ENCODE measurements at regions not wholly inside any gene's neighbourhood (a gene's known extent, or its start where the extent isn't known, plus 50 kb on each side); places are given as distances from the start of the nearest gene placed in this dataset.
"Not testable (repeated sequence)": the region's sequence is repeated elsewhere in the genome, so short reads cannot be mapped to it uniquely, and the experiment has no call there.

DNA sequence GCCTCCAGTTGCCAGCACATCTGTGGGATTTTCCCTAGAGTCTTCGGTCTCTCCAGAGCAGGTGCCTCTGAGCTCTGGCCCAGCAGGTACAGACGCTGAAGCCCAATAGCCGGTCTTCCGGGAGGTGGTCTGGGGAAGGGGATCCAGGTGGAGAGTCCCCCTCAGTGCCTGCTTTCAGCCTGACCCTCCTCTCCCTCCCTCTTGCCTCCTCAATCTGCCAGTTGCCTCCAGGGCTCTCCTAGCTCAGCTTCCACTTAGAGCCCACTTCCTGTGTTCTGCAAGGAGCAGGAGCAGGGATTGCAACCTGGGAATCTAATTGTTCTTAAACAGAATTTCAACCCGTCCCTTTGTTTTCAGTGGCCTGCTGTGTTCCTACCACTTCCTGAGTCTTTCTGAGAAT is 81.8 kb upstream of the PZP start:
- H3K9ac ChIP-seq (ENCODE audit: low read depth, low read length); H3K27me3 ChIP-seq (ENCODE audit: control insufficient read depth, insufficient read depth, low read length); H3K36me3 ChIP-seq (ENCODE audit: insufficient read depth, low read length); H3K4me2 ChIP-seq (ENCODE audit: low read length); H3K4me1 ChIP-seq (ENCODE audit: control insufficient read depth, insufficient read depth, low read length); H3K9me3 ChIP-seq (replicated peaks; ENCODE audit: low read length); H3K4me3 ChIP-seq (ENCODE audit: low read length): not testable (repeated sequence)

DNA sequence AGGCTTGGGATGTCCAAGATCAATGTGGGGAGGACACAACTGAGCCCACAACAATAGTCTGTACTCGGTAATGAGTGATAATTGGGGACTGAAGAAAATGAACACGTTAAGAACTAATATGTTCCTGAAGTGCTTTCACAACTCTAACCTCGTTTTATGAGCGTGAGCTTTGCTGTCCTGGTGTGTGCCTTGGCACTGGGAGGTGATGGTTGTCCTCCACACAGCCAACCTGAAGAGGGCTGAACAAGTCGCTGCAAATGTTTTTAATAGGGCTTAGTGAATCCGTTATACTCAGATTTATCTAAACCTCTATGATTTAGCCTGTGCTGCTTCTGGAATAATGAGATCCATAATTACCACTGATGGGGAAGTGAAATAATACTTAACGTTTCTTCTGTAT is 76.5 kb upstream of the PZP start:
- not testable (repeated sequence) for H3K36me3 ChIP-seq (ENCODE audit: insufficient read depth, low read length); H3K9ac ChIP-seq (ENCODE audit: low read depth, low read length); H3K9me3 ChIP-seq (replicated peaks; ENCODE audit: low read length); H3K4me1 ChIP-seq (ENCODE audit: control insufficient read depth, insufficient read depth, low read length); H3K4me3 ChIP-seq (ENCODE audit: low read length); H3K27me3 ChIP-seq (ENCODE audit: control insufficient read depth, insufficient read depth, low read length)
- H3K4me2 ChIP-seq (ENCODE audit: low read length): peak overlapping the region; percentile 78

DNA sequence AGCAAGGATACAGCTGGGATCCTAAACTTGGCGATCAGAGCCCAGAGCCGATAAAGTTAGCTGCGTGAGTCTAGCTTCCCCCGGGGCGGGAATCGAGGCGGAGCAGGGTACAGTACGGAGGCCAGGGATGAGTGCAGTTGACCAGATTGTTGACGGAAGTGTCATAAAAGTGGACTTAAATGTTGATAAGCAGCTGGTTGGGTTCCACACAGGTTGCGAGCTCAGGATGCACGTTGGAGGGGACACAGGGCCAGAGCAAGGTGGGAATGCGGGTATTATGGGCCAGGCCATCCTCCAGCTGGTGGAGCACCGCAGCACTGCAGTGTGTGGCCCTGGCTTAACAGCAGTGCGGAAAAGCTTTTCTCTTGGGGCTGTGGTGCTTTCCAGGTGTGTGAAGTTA is 76.0 kb upstream of the PZP start:
- Histone ChIP-seq H3K4me2 (ENCODE audit: low read length) (peak overlapping the region; percentile 78), H3K9ac (ENCODE audit: low read depth, low read length) (peak overlapping the region; percentile 67), H3K4me3 (ENCODE audit: low read length) (peak overlapping the region; percentile 74)
- not testable (repeated sequence) for H3K9me3 ChIP-seq (replicated peaks; ENCODE audit: low read length); H3K4me1 ChIP-seq (ENCODE audit: control insufficient read depth, insufficient read depth, low read length); H3K36me3 ChIP-seq (ENCODE audit: insufficient read depth, low read length); H3K27me3 ChIP-seq (ENCODE audit: control insufficient read depth, insufficient read depth, low read length)

DNA sequence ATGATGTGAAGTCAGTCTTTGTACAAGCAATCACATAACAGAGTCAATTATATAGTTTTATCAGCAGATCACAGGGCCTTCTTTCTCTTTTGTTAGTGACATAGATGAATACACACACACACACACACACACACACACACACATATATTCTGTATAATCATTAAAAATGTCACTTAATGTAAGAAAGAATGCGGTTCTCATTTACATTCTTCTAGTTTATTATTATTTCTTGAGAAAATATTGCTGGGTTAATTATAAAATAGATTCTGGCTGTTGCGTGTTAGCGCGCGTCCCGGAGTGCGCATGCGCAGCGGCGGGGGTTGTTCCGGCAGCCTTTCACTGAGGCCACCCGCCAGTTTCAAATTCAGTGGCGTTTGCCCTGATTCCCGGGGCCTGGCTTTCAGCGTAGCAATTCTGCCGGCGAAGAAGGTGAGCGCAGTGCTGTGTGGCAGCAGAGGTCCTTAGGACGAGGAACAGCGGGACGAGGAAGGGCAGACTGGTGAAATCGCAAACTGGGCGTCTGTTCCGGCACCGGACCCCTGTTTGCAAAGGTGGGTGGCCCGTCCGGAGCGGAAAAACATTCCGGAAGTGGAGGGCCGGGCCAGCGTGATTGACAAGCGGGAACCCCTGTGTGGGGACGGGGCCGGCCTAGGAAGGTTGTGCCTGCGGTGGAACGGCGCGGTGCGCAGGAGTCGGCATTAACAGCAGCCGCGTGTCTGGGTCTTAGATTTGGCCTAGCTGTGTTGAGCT is 75.3 kb upstream of the PZP start:
- H3K9me3 ChIP-seq (replicated peaks; ENCODE audit: low read length); H3K27me3 ChIP-seq (ENCODE audit: control insufficient read depth, insufficient read depth, low read length); H3K4me1 ChIP-seq (ENCODE audit: control insufficient read depth, insufficient read depth, low read length); H3K36me3 ChIP-seq (ENCODE audit: insufficient read depth, low read length): not testable (repeated sequence)
- H3K4me2 ChIP-seq (ENCODE audit: low read length): peak overlapping the region; percentile 78
- H3K9ac ChIP-seq (ENCODE audit: low read depth, low read length): peak overlapping the region; percentile 77
- peak overlapping the region; percentile 74 for H3K4me3 ChIP-seq (ENCODE audit: low read length)

DNA sequence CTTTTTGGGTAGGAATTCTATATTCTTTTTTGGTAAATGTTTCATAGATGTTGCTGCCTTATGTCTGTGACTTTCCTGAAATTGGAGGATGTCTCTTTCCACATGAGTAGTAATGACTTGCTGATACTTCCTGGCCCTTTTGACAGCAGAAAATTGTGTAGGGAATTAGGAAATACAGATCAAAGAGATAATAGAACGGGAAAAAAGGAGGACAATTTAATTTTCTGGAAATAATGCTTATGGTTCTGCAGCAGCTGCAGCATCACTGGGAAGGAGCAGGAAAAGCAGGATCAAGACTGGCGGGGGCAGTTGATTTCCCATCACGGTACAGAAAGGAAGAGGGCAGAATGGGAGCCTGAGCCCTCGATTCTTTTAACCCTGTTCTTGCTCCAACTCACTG is 68.8 kb upstream of the PZP start:
- H3K27me3 ChIP-seq (ENCODE audit: control insufficient read depth, insufficient read depth, low read length): peaks cover 6% of the 10 kb centered on the region
- H3K4me3 ChIP-seq (ENCODE audit: low read length): no peak overlapping the region
- H3K9ac ChIP-seq (ENCODE audit: low read depth, low read length): no peak overlapping the region
- no peaks in the 10 kb centered on the region for H3K36me3 ChIP-seq (ENCODE audit: insufficient read depth, low read length)
- no peaks in the 10 kb centered on the region for H3K9me3 ChIP-seq (replicated peaks; ENCODE audit: low read length)
- peaks cover 4% of the 10 kb centered on the region for H3K4me1 ChIP-seq (ENCODE audit: control insufficient read depth, insufficient read depth, low read length)
- no peak overlapping the region for H3K4me2 ChIP-seq (ENCODE audit: low read length)

DNA sequence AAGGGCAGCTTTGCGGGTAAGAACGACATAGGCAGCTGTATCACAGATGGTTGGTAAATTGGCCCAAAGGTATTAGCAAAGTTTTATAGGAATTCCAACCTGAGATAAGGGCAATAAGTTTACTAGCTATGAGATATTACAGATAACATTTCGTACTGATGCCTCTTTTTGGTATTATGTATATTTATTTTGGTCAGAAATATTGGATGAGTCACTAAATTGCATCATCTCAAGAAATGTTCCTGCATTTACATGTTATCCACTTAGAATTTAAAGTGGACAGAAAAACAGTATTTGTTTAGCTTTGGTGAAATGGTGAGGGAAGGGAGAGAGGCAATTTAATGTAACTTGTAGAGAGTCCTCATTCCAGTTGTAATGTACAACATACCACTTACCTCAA is 65.1 kb upstream of the PZP start:
- H3K4me3 ChIP-seq (ENCODE audit: low read length): no peak overlapping the region
- H3K9me3 ChIP-seq (replicated peaks; ENCODE audit: low read length): no peaks in the 10 kb centered on the region
- H3K27me3 ChIP-seq (ENCODE audit: control insufficient read depth, insufficient read depth, low read length): peaks cover 15% of the 10 kb centered on the region
- H3K4me2 ChIP-seq (ENCODE audit: low read length): peak overlapping the region; percentile 16
- no peaks in the 10 kb centered on the region for H3K36me3 ChIP-seq (ENCODE audit: insufficient read depth, low read length)
- peaks cover 4% of the 10 kb centered on the region for H3K4me1 ChIP-seq (ENCODE audit: control insufficient read depth, insufficient read depth, low read length)
- H3K9ac ChIP-seq (ENCODE audit: low read depth, low read length): no peak overlapping the region

DNA sequence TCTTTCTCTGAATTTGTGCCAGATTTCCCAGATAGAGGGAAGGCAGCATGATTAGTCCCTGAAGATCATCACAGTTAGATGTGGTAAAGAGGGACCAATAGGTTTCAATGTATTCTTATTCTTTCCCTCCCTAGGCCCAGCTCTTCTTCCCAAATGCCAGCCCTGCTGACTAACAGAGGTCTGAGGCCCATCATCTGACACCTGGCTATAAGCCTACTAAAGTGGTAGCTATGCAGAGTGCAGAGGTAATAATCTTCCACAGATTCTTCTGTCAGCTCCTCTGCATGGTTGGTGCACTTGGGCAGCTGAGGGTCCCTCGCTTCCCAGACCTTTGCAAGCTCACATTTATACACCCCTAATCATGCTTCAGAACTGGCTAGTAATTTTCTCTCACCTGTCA is 63.7 kb upstream of the PZP start:
- Histone ChIP-seq H3K36me3 (ENCODE audit: insufficient read depth, low read length) (no peaks in the 10 kb centered on the region), H3K4me1 (ENCODE audit: control insufficient read depth, insufficient read depth, low read length) (peaks cover 4% of the 10 kb centered on the region), H3K9me3 (replicated peaks; ENCODE audit: low read length) (no peaks in the 10 kb centered on the region), H3K4me2 (ENCODE audit: low read length) (no peak overlapping the region), H3K4me3 (ENCODE audit: low read length) (no peak overlapping the region), H3K27me3 (ENCODE audit: control insufficient read depth, insufficient read depth, low read length) (peaks cover 15% of the 10 kb centered on the region), H3K9ac (ENCODE audit: low read depth, low read length) (no peak overlapping the region)

DNA sequence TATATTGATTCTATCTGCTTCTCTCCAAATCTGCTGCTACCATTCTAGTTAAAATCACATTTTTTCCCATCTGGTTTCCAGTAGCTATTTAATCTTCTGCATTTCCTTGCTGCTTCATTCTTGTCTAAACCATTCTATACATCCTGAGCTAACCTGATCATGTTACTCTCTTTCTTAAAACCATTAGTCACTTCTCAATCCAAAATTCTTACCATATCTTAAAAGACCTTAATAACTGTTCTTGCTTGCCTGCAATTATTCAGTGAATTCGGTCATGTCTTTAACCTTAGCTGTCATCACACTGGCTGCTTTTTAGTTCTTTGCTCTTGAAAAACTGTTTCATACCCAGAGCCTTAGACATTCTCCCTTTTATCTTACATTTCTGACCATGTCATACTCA is 56.4 kb upstream of the PZP start:
- Histone ChIP-seq H3K9me3 (replicated peaks; ENCODE audit: low read length) (no peaks in the 10 kb centered on the region), H3K4me3 (ENCODE audit: low read length) (no peak overlapping the region), H3K27me3 (ENCODE audit: control insufficient read depth, insufficient read depth, low read length) (peaks cover 9% of the 10 kb centered on the region), H3K36me3 (ENCODE audit: insufficient read depth, low read length) (no peaks in the 10 kb centered on the region), H3K9ac (ENCODE audit: low read depth, low read length) (no peak overlapping the region), H3K4me2 (ENCODE audit: low read length) (no peak overlapping the region), H3K4me1 (ENCODE audit: control insufficient read depth, insufficient read depth, low read length) (no peaks in the 10 kb centered on the region)

DNA sequence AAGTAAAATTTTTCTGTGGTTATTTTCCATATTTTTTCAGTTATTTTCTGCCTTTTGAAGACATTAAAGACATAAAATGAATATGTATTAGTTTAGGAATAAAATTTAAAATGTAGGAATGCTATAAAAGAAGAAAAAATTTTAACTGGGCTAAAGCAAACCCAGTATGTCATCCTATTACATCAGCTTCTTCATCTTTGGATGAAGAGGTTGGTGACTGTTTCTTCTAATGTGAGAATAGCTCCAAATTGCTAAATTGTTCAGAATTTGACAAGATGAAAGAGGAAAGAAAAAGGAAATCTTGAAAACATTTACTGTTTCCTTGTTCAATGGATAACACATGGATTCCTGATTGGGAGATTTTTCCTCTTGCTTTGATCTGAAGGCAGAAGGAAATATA is 52.7 kb upstream of the PZP start:
- no peaks in the 10 kb centered on the region for H3K9me3 ChIP-seq (replicated peaks; ENCODE audit: low read length)
- no peaks in the 10 kb centered on the region for H3K36me3 ChIP-seq (ENCODE audit: insufficient read depth, low read length)
- H3K27me3 ChIP-seq (ENCODE audit: control insufficient read depth, insufficient read depth, low read length): peaks cover 12% of the 10 kb centered on the region
- no peak overlapping the region for H3K4me3 ChIP-seq (ENCODE audit: low read length)
- no peak overlapping the region for H3K9ac ChIP-seq (ENCODE audit: low read depth, low read length)
- no peaks in the 10 kb centered on the region for H3K4me1 ChIP-seq (ENCODE audit: control insufficient read depth, insufficient read depth, low read length)
- H3K4me2 ChIP-seq (ENCODE audit: low read length): no peak overlapping the region

DNA sequence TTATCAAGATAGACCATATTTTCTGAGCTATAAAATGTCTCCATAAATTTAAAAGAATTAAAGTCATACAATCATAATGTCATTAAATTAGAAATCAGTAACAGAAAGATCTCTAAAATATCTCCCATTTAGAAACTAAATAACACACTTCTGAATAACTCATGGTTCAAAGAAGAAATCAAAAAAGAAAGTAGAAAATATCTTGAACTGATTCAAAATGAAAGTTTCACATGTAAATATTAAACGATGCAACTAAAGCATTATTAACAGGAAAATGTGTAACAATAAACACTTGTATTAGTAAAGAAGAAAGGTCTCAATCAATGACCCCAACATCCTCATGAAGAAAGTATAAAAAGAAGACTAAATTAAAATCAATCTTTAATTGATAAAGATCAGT is 50.5 kb upstream of the PZP start:
- Histone ChIP-seq H3K4me3 (ENCODE audit: low read length) (no peak overlapping the region), H3K4me2 (ENCODE audit: low read length) (no peak overlapping the region), H3K4me1 (ENCODE audit: control insufficient read depth, insufficient read depth, low read length) (no peaks in the 10 kb centered on the region), H3K27me3 (ENCODE audit: control insufficient read depth, insufficient read depth, low read length) (peaks cover 24% of the 10 kb centered on the region), H3K9ac (ENCODE audit: low read depth, low read length) (no peak overlapping the region), H3K9me3 (replicated peaks; ENCODE audit: low read length) (no peaks in the 10 kb centered on the region), H3K36me3 (ENCODE audit: insufficient read depth, low read length) (no peaks in the 10 kb centered on the region)
